Kidney (tissue), 13 donors: ENCODE measurements at regions not wholly inside any gene's neighbourhood (a gene's known extent, or its start where the extent isn't known, plus 50 kb on each side); places are given as distances from the start of the nearest gene placed in this dataset.

Experiments
- DNase-seq, 5 donors: peaks; one replicate each; pipeline ENCODE4 v3.0.0-alpha.2; 2013 to 2020
- FAIRE-seq: peaks from 2 replicates; lab custom pipeline; 2012; peaks lifted over from hg19 to GRCh38; lab: Jason Lieb, UNC
- H3K27ac ChIP-seq, 2 donors: one replicate each; pipeline ENCODE4 v1.7.0; 2013; ENCODE audit warnings: low read depth in 2 of 2, low read length in 2 of 2, inconsistent platforms in 1 of 2
- H3K27me3 ChIP-seq: one replicate; pipeline ENCODE4 v1.7.1; 2013; ENCODE audit warnings: low read length, inconsistent platforms; ENCODE audit not compliant: control insufficient read depth, insufficient read depth
- H3K36me3 ChIP-seq, 3 donors: one replicate each; pipeline versions ENCODE4 v1.7.0 to v1.7.1; 2013; ENCODE audit warnings: low read length in 3 of 3, control low read depth in 1 of 3, inconsistent platforms in 1 of 3; ENCODE audit not compliant: insufficient read depth in 3 of 3, control insufficient read depth in 2 of 3
- H3K4me1 ChIP-seq, 3 donors: one replicate each; pipeline versions ENCODE4 v1.7.0 to v1.7.1; 2013; ENCODE audit warnings: low read length in 3 of 3, inconsistent platforms in 1 of 3, low read depth in 1 of 3; ENCODE audit not compliant: control insufficient read depth in 2 of 3, insufficient read depth in 2 of 3
- H3K4me3 ChIP-seq, 3 donors: one replicate each; pipeline versions ENCODE4 v1.7.0 to v1.8.1; 2013; ENCODE audit warnings: low read length in 3 of 3, control low read depth in 1 of 3, inconsistent platforms in 1 of 3
- H3K9ac ChIP-seq, 3 donors: one replicate each; pipeline versions ENCODE4 v1.7.0 to v1.7.1; 2013; ENCODE audit warnings: low read length in 3 of 3, control low read depth in 1 of 3, inconsistent platforms in 1 of 3
- H3K9me3 ChIP-seq, 3 donors: one replicate each; pipeline versions ENCODE4 v1.7.0 to v1.7.1; 2013; ENCODE audit warnings: low read length in 3 of 3, control low read depth in 1 of 3, inconsistent platforms in 1 of 3; ENCODE audit not compliant: control insufficient read depth in 2 of 3, insufficient read depth in 1 of 3
- intact Hi-C: fragments of 100-400 bp; cut with DNase I; formaldehyde crosslinking; loops from one replicate; pipeline ENCODE4 v1.11.1; 2022
- TF ChIP-seq, protein P1 (sequence below): IDR thresholded peaks from 3 replicates; pipeline ENCODE4 v1.5.1; 2012; ENCODE audit warnings: mild to moderate bottlenecking, moderate library complexity, borderline replicate concordance; ENCODE audit not compliant: insufficient read depth; ENCODE audit errors: extremely low read depth
- donor health status: control.
- donor health status: control.
- donor health status: control.
- donor health status: control.
- donor health status: control.
- donor health status: DM: yes; HTN: yes; CAD: no.
- donor health status: Normal renal cell carcinoma (clear cell type).

DNA sequence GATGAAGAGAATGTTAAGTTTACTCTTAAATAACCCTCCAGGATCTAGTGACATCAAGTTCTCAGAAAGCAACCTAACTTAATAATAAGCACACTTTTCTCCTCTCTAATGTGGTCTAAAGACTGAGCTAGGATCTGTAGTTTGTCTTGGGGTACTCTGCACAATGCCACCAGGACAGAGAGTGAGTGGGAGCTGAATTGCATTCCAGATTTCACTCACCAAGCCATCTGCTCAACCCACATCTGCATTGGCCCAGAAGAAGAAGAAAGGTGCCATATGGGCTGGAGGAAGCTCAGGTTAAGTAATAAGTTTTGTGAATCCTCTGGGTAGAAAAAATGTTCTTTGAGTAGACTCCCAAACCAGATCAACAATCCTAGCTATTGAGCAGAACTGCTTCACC is 384.6 kb downstream of the PPP3CA start:
- intact Hi-C loops = no loop called here
- TF ChIP-seq, protein P1, sequence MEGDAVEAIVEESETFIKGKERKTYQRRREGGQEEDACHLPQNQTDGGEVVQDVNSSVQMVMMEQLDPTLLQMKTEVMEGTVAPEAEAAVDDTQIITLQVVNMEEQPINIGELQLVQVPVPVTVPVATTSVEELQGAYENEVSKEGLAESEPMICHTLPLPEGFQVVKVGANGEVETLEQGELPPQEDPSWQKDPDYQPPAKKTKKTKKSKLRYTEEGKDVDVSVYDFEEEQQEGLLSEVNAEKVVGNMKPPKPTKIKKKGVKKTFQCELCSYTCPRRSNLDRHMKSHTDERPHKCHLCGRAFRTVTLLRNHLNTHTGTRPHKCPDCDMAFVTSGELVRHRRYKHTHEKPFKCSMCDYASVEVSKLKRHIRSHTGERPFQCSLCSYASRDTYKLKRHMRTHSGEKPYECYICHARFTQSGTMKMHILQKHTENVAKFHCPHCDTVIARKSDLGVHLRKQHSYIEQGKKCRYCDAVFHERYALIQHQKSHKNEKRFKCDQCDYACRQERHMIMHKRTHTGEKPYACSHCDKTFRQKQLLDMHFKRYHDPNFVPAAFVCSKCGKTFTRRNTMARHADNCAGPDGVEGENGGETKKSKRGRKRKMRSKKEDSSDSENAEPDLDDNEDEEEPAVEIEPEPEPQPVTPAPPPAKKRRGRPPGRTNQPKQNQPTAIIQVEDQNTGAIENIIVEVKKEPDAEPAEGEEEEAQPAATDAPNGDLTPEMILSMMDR = no peak
- FAIRE-seq = no peak

DNA sequence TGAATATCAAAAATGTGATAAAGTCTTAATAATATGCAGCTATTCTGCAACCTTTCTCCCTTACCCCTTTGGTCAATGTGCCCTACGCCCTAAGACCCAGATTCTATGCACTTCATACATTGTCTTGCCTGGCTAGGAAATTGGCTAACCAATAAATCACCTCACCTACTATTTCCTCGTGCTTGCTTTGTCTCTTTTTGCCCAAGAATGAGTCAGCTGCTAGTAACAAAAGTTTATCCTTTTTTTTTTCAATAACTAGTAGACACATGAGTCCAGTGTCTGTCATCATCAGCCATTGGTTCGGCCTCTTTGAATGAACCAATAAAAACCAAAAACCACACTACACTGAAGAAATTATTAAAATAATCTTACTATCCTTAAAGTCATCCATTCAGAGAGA is 387.1 kb downstream of the PPP3CA start:
- no peak for FAIRE-seq
- Histone ChIP-seq H3K27ac (no peak overlapping the region), H3K27me3 (no peaks in the 10 kb centered on the region), H3K4me1 (no peaks in the 10 kb centered on the region), H3K9me3 (no peaks in the 10 kb centered on the region), H3K36me3 (no peaks in the 10 kb centered on the region), H3K9ac (no peak overlapping the region), H3K4me3 (no peak overlapping the region)
- TF ChIP-seq, protein P1 = no peak
- intact Hi-C loops = no loop called here
- DNase-seq = no peak

More for the DNA sequence above, 384.6 kb downstream of the PPP3CA start:
- Histone ChIP-seq H3K9ac (no peak overlapping the region), H3K27me3 (no peaks in the 10 kb centered on the region), H3K9me3 (no peaks in the 10 kb centered on the region), H3K4me1 (no peaks in the 10 kb centered on the region), H3K4me3 (no peak overlapping the region), H3K36me3 (no peaks in the 10 kb centered on the region), H3K27ac (no peak overlapping the region)
- no peak for DNase-seq

DNA sequence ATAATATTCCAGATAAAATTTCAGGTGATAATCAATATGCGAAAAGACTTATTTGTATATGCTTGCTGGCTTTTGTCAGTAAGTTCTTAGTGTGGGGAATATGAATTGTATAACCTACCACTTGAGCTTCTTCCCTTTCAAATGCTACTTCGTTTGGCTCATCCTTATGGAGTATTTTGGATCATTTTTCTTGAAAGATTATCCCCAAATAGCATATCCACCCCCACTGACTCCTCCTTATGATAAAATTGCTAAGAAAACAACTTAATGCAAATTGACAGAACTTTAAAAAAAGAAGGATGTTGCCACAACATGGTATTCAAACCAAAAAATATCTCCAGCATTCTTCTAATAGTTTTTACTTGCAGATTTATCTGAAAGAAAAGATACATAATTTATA is 393.3 kb downstream of the PPP3CA start:
- no peak for FAIRE-seq
- intact Hi-C loops = no loop called here
- Histone ChIP-seq H3K9ac (no peak overlapping the region), H3K4me3 (no peak overlapping the region), H3K27me3 (no peaks in the 10 kb centered on the region), H3K36me3 (no peaks in the 10 kb centered on the region), H3K9me3 (no peaks in the 10 kb centered on the region), H3K4me1 (no peaks in the 10 kb centered on the region), H3K27ac (no peak overlapping the region)
- DNase-seq = no peak
- TF ChIP-seq, protein P1 = no peak

- intact Hi-C loops = no loop called here
- Histone ChIP-seq H3K36me3 (no peaks in the 10 kb centered on the region), H3K4me3 (no peak overlapping the region), H3K9me3 (no peaks in the 10 kb centered on the region), H3K4me1 (no peaks in the 10 kb centered on the region), H3K27me3 (no peaks in the 10 kb centered on the region), H3K27ac (no peak overlapping the region), H3K9ac (no peak overlapping the region)
- FAIRE-seq = no peak
- TF ChIP-seq, protein P1 = no peak
- DNase-seq = no peak
Measured at GRCh38 chr4:100953616-100954015, 393.7 kb downstream of the PPP3CA start.
